Gastroesophageal sphincter (tissue), 3 donors: ENCODE measurements at regions not wholly inside any gene's neighbourhood (a gene's known extent, or its start where the extent isn't known, plus 50 kb on each side); places are given as distances from the start of the nearest gene placed in this dataset.

Experiments
- CTCF ChIP-seq, 4 experiments: fragments of 200-600 bp in 2 of 4; fragments of 450-650 bp in 2 of 4; sonication (generic) in 1 of 4; IDR thresholded peaks; one replicate each; pipeline ENCODE4 v1.5.1; 2017 to 2019; ENCODE audit warnings: antibody characterized with exemption in 4 of 4, mild to moderate bottlenecking in 2 of 4, moderate library complexity in 2 of 4
- POLR2A ChIP-seq, 2 donors: fragments of 450-650 bp; IDR thresholded peaks; one replicate each; pipeline ENCODE4 v1.6.1; 2017; ENCODE audit warnings: antibody characterized with exemption in 2 of 2, mild to moderate bottlenecking in 2 of 2, moderate library complexity in 1 of 2
- POLR2AphosphoS5 ChIP-seq: sonication (generic); formaldehyde crosslinking; IDR thresholded peaks from one replicate; pipeline ENCODE4 v1.6.1; 2017; ENCODE audit warnings: antibody characterized with exemption

- TF ChIP-seq CTCF (IDR thresholded peaks at IDR 0.05) = no peak
- TF ChIP-seq POLR2A (IDR thresholded peaks at IDR 0.05) = no peak
- no peak for TF ChIP-seq POLR2AphosphoS5
These were observed 755.4 kb downstream of the SLC6A15 start for GRCh38 chr12:84157170-84157569.
